ENCODE measurements at regions not wholly inside any gene's neighbourhood (a gene's known extent, or its start where the extent isn't known, plus 50 kb on each side); places are given as distances from the start of the nearest gene placed in this dataset.

- 78 to 80% methylated on average over 10 of the region's 10 CpGs for WGBS, 2 donors
- H3K9me3 ChIP-seq: no peaks in the 10 kb centered on the region
- intact Hi-C loops (cut with DNase I): no loop called here
Measured at GRCh38 chr11:134838708-134839107, 426.7 kb upstream of the B3GAT1 start.

GRCh38 chr11:134837887-134838232 is 425.8 kb upstream of the B3GAT1 start:
- TF ChIP-seq, protein P1, sequence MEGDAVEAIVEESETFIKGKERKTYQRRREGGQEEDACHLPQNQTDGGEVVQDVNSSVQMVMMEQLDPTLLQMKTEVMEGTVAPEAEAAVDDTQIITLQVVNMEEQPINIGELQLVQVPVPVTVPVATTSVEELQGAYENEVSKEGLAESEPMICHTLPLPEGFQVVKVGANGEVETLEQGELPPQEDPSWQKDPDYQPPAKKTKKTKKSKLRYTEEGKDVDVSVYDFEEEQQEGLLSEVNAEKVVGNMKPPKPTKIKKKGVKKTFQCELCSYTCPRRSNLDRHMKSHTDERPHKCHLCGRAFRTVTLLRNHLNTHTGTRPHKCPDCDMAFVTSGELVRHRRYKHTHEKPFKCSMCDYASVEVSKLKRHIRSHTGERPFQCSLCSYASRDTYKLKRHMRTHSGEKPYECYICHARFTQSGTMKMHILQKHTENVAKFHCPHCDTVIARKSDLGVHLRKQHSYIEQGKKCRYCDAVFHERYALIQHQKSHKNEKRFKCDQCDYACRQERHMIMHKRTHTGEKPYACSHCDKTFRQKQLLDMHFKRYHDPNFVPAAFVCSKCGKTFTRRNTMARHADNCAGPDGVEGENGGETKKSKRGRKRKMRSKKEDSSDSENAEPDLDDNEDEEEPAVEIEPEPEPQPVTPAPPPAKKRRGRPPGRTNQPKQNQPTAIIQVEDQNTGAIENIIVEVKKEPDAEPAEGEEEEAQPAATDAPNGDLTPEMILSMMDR (IDR thresholded peaks at IDR 0.05): no peak
- TF ChIP-seq POLR2A (IDR thresholded peaks at IDR 0.05): no peak
- H3K4me1 ChIP-seq: no peaks in the 10 kb centered on the region
- intact Hi-C loops (cut with DNase I): no loop called here
- no peaks in the 10 kb centered on the region for H3K27me3 ChIP-seq
- 67% methylated on average over 3 of the region's 6 CpGs; no CpG with 5 or more reads in 1 of the 2 donors for WGBS, 2 donors
- H3K27ac ChIP-seq: no peak overlapping the region
- H3K4me3 ChIP-seq (replicated peaks in 1 of 3): no peak overlapping the region
- H3K36me3 ChIP-seq: no peaks in the 10 kb centered on the region
- H3K9me3 ChIP-seq: no peaks in the 10 kb centered on the region
- no peak for DNase-seq

More at GRCh38 chr11:134838708-134839107, 426.7 kb upstream of the B3GAT1 start:
- Histone ChIP-seq H3K27ac (no peak overlapping the region), H3K27me3 (no peaks in the 10 kb centered on the region), H3K4me3 (replicated peaks in 1 of 3) (no peak overlapping the region), H3K36me3 (no peaks in the 10 kb centered on the region), H3K4me1 (no peaks in the 10 kb centered on the region)
- no peak for DNase-seq
- no peak for TF ChIP-seq POLR2A (IDR thresholded peaks at IDR 0.05)
- TF ChIP-seq, protein P1 (IDR thresholded peaks at IDR 0.05): no peak

GRCh38 chr11:134837166-134837886 is 425.3 kb upstream of the B3GAT1 start:
- Histone ChIP-seq H3K9me3 (no peaks in the 10 kb centered on the region), H3K36me3 (no peaks in the 10 kb centered on the region), H3K27ac (no peak overlapping the region), H3K4me1 (no peaks in the 10 kb centered on the region), H3K4me3 (replicated peaks in 1 of 3) (no peak overlapping the region), H3K27me3 (no peaks in the 10 kb centered on the region)
- no peak for DNase-seq
- no peak for TF ChIP-seq POLR2A (IDR thresholded peaks at IDR 0.05)
- TF ChIP-seq, protein P1 (IDR thresholded peaks at IDR 0.05): no peak
- intact Hi-C loops (cut with DNase I): no loop called here
- 65 to 78% methylated on average over 6 to 7 of the region's 7 CpGs for WGBS, 2 donors

GRCh38 chr11:134836561-134836960 is 424.5 kb upstream of the B3GAT1 start:
- Histone ChIP-seq H3K9me3 (no peaks in the 10 kb centered on the region), H3K4me3 (replicated peaks in 1 of 3) (no peak overlapping the region), H3K27me3 (no peaks in the 10 kb centered on the region), H3K36me3 (no peaks in the 10 kb centered on the region), H3K27ac (no peak overlapping the region), H3K4me1 (no peaks in the 10 kb centered on the region)
- intact Hi-C loops (cut with DNase I): no loop called here
- WGBS, 2 donors: 54 to 77% methylated on average over 4 of the region's 4 CpGs
- no peak for DNase-seq
- TF ChIP-seq, protein P1 (IDR thresholded peaks at IDR 0.05): no peak
- no peak for TF ChIP-seq POLR2A (IDR thresholded peaks at IDR 0.05)

DNA sequence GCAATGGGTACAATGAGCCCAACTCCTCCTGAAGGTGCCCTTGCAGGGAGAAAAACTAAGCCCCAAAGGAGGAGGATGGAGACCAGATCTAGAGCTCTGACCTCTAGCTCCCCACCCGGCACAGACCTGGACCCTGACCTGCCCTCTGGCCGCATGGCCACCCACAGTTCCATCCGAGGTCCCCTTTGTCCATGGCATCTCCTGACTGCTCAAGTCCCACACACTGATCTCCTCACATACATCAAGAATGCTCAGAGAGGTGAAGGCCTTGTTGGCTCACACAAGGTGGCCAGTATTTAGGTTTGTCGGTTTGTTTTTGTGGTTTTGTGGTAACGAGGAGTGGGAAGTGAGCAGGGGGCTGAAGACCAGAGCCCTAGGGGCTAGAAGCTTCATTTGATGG is 423.5 kb upstream of the B3GAT1 start:
- WGBS, 2 donors: 82 to 93% methylated on average over 2 to 5 of the region's 5 CpGs
- Histone ChIP-seq H3K4me3 (replicated peaks in 1 of 3) (no peak overlapping the region), H3K4me1 (no peaks in the 10 kb centered on the region), H3K36me3 (no peaks in the 10 kb centered on the region), H3K27ac (no peak overlapping the region), H3K9me3 (no peaks in the 10 kb centered on the region), H3K27me3 (no peaks in the 10 kb centered on the region)
- intact Hi-C loops (cut with DNase I): no loop called here
- DNase-seq: no peak
- TF ChIP-seq, protein P1 (IDR thresholded peaks at IDR 0.05): no peak
- TF ChIP-seq POLR2A (IDR thresholded peaks at IDR 0.05): no peak

Measured in thyroid gland (tissue), 4 donors.